Right atrium auricular region (tissue), 2 donors: ENCODE measurements at regions not wholly inside any gene's neighbourhood (a gene's known extent, or its start where the extent isn't known, plus 50 kb on each side); places are given as distances from the start of the nearest gene placed in this dataset.

Experiments used
- DNase-seq: peaks from one replicate; pipeline ENCODE4 v3.0.0-alpha.2; 2019; ENCODE audit warnings: low spot score
- H3K27ac ChIP-seq, 2 donors: fragments of 200-600 bp; sonication (generic); 1 replicate in 1 of 2; 2 replicates in 1 of 2; pipeline ENCODE4 v1.5.1; 2016 to 2019
- H3K27me3 ChIP-seq, 2 donors: fragments of 200-600 bp; sonication (generic); one replicate each; pipeline versions ENCODE4 v1.5.1 to v1.6.0; 2017 to 2019
- H3K36me3 ChIP-seq: fragments of 200-600 bp; sonication (generic); one replicate; pipeline ENCODE4 v1.5.1; 2016
- H3K4me1 ChIP-seq, 2 donors: fragments of 200-600 bp; sonication (generic); one replicate each; pipeline versions ENCODE4 v1.5.1 to v1.6.0; 2017 to 2019
- H3K4me3 ChIP-seq, 2 donors: fragments of 200-600 bp; sonication (generic); 1 replicate in 1 of 2; 2 replicates in 1 of 2; pipeline ENCODE4 v1.5.1; 2017 to 2019; ENCODE audit warnings: mild to moderate bottlenecking in 1 of 2, moderate library complexity in 1 of 2
- H3K9me3 ChIP-seq, 2 donors: fragments of 200-600 bp; sonication (generic); one replicate each; pipeline ENCODE4 v1.5.1; 2019
- TF ChIP-seq, protein P1 (sequence below), 2 donors: fragments of 200-600 bp; sonication (generic); IDR thresholded peaks; one replicate each; pipeline ENCODE4 v1.5.1; 2019; ENCODE audit warnings: antibody characterized with exemption in 2 of 2

DNA sequence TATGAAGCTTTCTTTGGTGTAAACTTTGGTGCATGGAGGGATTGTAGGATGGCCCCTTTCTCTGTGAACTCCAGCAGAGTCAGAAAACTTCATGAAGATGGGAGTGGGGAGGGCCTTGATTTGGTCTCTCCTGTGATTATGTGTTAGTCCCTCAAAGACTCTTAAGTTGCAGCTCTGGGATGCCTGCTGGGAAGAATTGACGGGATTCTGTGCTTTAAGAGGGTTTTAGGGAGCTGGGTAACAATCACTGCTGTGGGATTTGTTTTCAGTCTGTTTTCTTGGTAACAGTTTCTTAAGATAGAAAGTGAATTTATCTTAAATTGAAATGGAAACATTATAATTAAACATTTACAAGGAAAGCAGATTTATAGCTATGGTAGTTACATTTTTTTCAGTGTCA, 378.1 kb downstream of the AACS start:
- H3K27ac ChIP-seq = no peak overlapping the region
- no peaks in the 10 kb centered on the region for H3K9me3 ChIP-seq
- TF ChIP-seq, protein P1, sequence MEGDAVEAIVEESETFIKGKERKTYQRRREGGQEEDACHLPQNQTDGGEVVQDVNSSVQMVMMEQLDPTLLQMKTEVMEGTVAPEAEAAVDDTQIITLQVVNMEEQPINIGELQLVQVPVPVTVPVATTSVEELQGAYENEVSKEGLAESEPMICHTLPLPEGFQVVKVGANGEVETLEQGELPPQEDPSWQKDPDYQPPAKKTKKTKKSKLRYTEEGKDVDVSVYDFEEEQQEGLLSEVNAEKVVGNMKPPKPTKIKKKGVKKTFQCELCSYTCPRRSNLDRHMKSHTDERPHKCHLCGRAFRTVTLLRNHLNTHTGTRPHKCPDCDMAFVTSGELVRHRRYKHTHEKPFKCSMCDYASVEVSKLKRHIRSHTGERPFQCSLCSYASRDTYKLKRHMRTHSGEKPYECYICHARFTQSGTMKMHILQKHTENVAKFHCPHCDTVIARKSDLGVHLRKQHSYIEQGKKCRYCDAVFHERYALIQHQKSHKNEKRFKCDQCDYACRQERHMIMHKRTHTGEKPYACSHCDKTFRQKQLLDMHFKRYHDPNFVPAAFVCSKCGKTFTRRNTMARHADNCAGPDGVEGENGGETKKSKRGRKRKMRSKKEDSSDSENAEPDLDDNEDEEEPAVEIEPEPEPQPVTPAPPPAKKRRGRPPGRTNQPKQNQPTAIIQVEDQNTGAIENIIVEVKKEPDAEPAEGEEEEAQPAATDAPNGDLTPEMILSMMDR (IDR thresholded peaks at IDR 0.05) = no peak
- no peaks in the 10 kb centered on the region for H3K4me1 ChIP-seq
- no peak for DNase-seq
- H3K36me3 ChIP-seq = no peaks in the 10 kb centered on the region
- H3K27me3 ChIP-seq = no peaks in the 10 kb centered on the region
- no peak overlapping the region for H3K4me3 ChIP-seq

DNA sequence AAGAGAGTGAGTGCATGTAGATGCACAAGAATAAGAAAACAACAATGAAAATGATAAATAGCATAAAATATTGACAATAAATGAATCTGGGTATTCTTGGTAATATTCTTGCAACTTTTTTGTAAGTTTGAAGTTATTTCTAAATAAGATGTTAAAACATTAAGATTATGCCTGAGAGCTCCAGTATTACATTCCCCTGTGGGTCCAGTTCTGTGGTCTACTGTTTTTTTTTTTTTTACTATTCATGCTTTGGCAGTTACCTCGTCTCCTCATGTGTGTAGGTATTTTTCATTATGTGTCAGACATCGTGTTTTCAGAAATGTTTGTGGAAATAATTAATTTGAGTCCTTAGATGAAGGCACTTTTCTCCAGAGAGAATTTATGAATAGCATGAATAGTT, 386.2 kb downstream of the AACS start:
- Histone ChIP-seq H3K27me3 (no peaks in the 10 kb centered on the region), H3K36me3 (no peaks in the 10 kb centered on the region), H3K4me1 (no peaks in the 10 kb centered on the region), H3K4me3 (no peak overlapping the region), H3K27ac (no peak overlapping the region), H3K9me3 (peaks cover 0 to 12% of the 10 kb centered on the region in 2 donors)
- DNase-seq = no peak
- TF ChIP-seq, protein P1 (IDR thresholded peaks at IDR 0.05) = no peak

DNA sequence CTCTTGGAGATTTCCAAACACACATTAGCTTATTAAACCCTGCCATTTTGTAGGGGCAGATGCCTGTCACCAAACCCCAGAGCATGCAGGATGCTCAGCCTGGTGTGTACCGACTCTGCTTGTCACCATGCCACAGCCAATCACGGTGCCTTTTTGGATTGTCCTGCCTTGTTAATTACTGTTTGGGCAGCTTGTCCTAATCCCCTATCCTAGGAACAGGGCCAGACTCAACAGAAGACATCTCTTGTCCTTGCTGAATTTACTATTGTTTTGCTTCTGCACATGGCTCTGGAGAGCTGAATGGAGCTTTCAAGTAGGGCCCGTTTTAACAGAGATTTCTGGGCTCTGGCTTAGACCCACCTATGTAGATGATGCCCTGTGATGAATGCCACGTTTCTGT, 388.5 kb downstream of the AACS start:
- Histone ChIP-seq H3K4me3 (no peak overlapping the region), H3K27me3 (no peaks in the 10 kb centered on the region), H3K27ac (no peak overlapping the region), H3K9me3 (peaks cover 0 to 12% of the 10 kb centered on the region in 2 donors), H3K4me1 (no peaks in the 10 kb centered on the region), H3K36me3 (no peaks in the 10 kb centered on the region)
- no peak for DNase-seq
- TF ChIP-seq, protein P1 (IDR thresholded peaks at IDR 0.05) = no peak

DNA sequence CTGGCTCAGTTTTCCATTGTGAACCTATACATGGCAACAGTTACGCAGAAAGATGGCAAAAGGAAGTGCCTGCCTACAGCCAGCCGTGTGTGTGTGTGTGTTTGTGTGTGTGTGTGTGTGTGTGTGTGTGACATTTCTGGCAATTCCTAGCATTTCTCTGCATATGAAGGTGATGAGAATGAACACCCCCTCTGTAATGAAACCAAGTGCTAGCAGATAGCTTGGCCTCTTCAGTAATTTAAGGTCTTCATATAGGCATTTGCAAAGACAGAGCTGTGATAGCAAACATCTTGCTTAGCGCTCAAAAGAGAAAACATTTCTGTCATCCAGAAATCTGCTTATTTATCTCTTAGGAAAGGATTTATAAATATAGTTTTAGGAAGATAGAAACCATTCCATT, 389.1 kb downstream of the AACS start:
- H3K9me3 ChIP-seq = peaks cover 0 to 12% of the 10 kb centered on the region in 2 donors
- H3K27me3 ChIP-seq = no peaks in the 10 kb centered on the region
- H3K4me1 ChIP-seq = no peaks in the 10 kb centered on the region
- no peak overlapping the region for H3K4me3 ChIP-seq
- H3K36me3 ChIP-seq = no peaks in the 10 kb centered on the region
- no peak overlapping the region for H3K27ac ChIP-seq
- TF ChIP-seq, protein P1 (IDR thresholded peaks at IDR 0.05) = no peak
- no peak for DNase-seq

DNA sequence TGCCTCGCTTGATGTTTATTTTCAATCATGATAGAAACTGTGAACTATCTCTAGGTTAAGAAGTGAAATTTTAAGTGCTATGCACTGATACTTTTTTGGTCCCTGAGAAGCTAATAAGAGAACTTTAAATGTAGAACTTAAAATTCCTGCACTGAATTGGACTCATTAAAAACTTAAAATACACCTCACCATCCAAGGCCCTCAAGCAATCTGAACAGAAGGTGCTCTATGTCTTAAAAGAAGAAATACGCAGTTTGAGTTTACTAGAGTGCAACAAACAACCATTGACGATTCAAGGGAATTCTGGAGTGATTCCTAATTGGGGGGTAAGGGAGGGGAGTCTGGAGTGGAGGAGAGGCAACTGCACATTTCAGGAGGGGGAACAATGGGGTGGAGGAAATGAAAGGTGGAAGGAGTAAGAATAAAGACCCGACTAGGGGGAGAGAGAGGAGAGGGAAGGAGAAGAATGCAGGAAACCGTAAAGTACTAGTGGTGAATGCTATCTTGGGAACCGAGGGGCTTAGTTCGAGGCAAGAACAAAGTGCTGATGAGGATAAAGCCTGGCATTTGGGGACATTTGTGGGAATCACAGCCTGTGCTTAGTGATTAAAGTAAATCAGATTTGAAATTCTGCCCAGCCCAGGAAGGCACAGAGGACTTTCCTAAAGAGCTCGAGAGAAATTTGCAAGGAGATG, 389.7 kb downstream of the AACS start:
- TF ChIP-seq, protein P1 (IDR thresholded peaks at IDR 0.05) = no peak
- H3K36me3 ChIP-seq = no peaks in the 10 kb centered on the region
- no peak overlapping the region for H3K27ac ChIP-seq
- no peaks in the 10 kb centered on the region for H3K27me3 ChIP-seq
- H3K4me1 ChIP-seq = no peaks in the 10 kb centered on the region
- DNase-seq = no peak
- H3K9me3 ChIP-seq = peaks cover 0 to 12% of the 10 kb centered on the region in 2 donors
- no peak overlapping the region for H3K4me3 ChIP-seq

DNA sequence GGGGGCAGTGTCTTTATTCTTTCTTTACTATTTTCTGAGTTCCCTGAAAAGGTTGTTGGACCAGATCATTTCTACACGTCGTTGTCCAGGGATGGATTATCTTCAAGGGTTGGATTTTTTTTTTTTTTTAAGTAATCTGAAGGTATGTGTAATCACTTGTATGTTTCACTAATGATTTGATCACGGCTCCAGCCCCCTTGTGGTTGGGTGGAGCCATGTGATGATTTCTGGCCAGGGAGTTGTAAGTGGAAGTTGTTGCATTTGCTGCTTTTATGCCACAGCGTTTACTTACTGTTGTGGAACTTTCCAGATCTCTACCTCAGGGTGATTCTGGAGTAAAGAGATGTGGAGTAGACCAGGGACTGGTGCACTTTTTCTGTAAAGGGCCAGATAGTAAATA, 390.3 kb downstream of the AACS start:
- no peak for DNase-seq

More for the DNA sequence above, 390.3 kb downstream of the AACS start:
- Histone ChIP-seq H3K27me3 (no peaks in the 10 kb centered on the region), H3K27ac (no peak overlapping the region), H3K36me3 (no peaks in the 10 kb centered on the region), H3K4me3 (no peak overlapping the region), H3K9me3 (peaks cover 0 to 12% of the 10 kb centered on the region in 2 donors), H3K4me1 (no peaks in the 10 kb centered on the region)
- TF ChIP-seq, protein P1 (IDR thresholded peaks at IDR 0.05) = no peak
